ENCODE measurements at regions not wholly inside any gene's neighbourhood (a gene's known extent, or its start where the extent isn't known, plus 50 kb on each side); places are given as distances from the start of the nearest gene placed in this dataset.

GRCh38 chr2:181821049-181821448, 70.5 kb upstream of the ITPRID2 start:
- TF ChIP-seq TAF1 (IDR thresholded peaks at IDR 0.05; ENCODE audit: borderline replicate concordance, insufficient read depth, low read length) (no peak), POLR2AphosphoS5 (IDR thresholded peaks at IDR 0.05; ENCODE audit: low read depth, low read length) (no peak), REST (IDR thresholded peaks at IDR 0.05; ENCODE audit: insufficient read depth in 1 of 2, low read depth in 2 of 2, low read length in 2 of 2) (no peak), SIN3A (IDR thresholded peaks at IDR 0.05; ENCODE audit: borderline replicate concordance, insufficient read depth, low read length) (no peak)

All from PFSK-1 (cell line).